ENCODE measurements at regions not wholly inside any gene's neighbourhood (a gene's known extent, or its start where the extent isn't known, plus 50 kb on each side); places are given as distances from the start of the nearest gene placed in this dataset.
"Not testable (repeated sequence)": the region's sequence is repeated elsewhere in the genome, so short reads cannot be mapped to it uniquely, and the experiment has no call there.

DNA sequence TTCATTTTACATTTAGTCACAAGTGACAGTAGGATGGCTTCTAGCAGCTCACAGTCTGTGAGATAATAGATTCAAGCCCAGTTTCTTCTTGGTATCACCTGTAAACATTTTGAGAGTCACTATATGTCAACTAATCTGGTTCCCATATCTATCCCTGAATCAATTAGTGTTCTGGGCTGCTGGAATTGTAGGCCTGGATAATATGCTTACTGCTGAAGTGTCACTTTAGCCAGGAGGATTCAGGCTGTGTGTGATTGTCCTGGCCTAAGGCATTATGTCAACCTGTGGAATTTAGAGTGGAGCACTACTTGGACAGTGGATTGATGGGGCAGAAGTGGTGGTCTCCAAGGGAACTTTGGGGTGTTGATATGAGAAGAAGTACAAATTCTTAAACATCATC is 1071.8 kb upstream of the CITED2 start:
- no peak for DNase-seq (ENCODE audit: low read depth)
- no peak overlapping the region for H3K4me3 ChIP-seq (ENCODE audit: low read length)
- TF ChIP-seq, protein P1, sequence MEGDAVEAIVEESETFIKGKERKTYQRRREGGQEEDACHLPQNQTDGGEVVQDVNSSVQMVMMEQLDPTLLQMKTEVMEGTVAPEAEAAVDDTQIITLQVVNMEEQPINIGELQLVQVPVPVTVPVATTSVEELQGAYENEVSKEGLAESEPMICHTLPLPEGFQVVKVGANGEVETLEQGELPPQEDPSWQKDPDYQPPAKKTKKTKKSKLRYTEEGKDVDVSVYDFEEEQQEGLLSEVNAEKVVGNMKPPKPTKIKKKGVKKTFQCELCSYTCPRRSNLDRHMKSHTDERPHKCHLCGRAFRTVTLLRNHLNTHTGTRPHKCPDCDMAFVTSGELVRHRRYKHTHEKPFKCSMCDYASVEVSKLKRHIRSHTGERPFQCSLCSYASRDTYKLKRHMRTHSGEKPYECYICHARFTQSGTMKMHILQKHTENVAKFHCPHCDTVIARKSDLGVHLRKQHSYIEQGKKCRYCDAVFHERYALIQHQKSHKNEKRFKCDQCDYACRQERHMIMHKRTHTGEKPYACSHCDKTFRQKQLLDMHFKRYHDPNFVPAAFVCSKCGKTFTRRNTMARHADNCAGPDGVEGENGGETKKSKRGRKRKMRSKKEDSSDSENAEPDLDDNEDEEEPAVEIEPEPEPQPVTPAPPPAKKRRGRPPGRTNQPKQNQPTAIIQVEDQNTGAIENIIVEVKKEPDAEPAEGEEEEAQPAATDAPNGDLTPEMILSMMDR (conservative IDR thresholded peaks at IDR 0.05; ENCODE audit: low read depth, low read length): no peak

DNA sequence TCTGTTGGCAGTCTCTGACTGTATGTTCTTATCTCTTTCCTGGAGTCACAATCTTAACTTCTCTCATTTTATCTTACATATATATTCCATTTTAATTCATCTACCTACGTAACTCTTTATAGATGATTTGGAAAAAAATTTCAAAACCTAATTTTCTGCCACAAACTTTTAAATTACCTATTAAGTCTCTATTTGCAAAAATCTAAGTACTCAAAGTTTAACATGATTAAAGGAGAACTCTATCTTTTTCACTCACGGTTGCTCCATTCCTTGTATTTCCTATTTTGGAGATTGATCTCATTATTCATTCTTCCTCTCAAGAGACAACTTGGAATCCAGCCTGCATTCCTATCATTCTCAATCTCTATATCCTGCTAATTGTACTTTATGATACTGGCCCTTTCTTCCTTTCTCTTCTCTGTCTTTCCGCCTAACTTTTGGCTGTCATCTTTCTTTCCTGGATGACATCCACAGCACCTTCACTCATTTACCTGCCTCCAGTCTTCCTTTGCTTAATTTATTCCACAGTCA is 1071.1 kb upstream of the CITED2 start:
- TF ChIP-seq, protein P1 (conservative IDR thresholded peaks at IDR 0.05; ENCODE audit: low read depth, low read length): no peak
- no peak overlapping the region for H3K4me3 ChIP-seq (ENCODE audit: low read length)
- no peak for DNase-seq (ENCODE audit: low read depth)

DNA sequence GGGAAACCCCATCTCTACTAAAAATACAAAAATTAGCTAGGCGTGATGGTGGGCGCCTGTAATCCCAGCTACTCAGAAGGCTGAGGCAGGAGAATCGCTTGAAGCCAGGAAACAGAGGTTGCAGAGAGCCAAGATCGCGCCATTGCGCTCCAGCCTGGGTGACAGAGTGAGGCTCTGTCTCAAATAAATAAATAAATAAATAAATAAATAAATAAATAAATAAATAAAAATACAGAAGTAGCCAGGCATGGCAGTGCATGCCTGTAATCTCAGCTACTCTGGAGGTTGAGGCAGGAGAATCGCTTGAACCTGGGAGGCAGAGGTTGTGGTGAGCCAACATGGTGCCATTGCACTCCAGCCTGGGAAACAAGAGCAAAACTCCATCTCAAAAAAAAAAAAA is 1068.7 kb upstream of the CITED2 start:
- H3K4me3 ChIP-seq (ENCODE audit: low read length); DNase-seq (ENCODE audit: low read depth): not testable (repeated sequence)

DNA sequence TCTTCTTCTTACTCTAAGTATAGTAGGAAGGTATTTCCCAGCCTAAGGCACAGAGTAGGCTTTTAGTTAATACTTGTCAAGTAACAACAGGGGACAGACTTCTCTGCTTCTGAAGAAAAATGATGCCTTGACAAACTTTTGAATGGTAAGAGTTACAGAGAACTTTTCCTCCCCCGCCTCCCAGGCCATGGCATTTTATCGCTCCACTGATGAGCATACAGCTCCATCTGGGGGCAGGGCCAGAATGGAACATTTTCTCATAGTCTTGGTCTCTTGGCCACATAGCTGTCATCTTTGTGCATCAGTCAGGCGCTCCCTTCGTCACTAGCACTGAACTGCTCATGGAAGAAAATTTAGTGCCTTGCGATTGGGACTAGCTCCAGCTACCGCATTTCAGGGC is 1066.8 kb upstream of the CITED2 start:
- DNase-seq (ENCODE audit: low read depth): no peak
- TF ChIP-seq, protein P1 (conservative IDR thresholded peaks at IDR 0.05; ENCODE audit: low read depth, low read length): peak; percentile 45
- no peak overlapping the region for H3K4me3 ChIP-seq (ENCODE audit: low read length)

DNA sequence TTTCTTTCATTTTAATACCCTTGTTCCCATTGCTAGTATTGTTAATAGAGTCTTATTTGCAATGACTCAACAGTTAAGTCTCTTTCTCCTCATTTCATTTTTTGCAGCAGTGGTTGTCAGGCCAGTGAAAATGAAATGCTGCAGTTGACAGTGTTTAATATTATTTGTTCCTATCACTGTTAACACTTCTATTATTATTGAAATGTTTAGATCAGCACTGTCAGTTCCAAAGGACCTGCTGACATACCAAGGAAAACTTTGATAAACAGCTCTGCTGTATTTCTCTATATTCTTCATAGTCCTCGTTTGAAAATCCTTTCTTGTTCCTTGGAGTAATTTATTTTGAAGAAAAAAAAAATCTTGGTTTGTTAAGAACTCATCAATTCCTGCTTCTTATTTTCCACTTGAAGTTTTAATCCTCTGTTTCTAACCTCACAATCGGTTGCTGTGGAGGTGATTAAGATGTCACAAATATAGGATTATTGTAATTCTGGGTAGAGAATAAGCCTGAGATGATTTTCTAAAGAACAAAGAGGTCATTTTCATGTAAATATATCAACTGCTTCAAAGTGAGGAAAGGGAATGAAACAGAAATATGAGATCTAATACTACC is 1065.9 kb upstream of the CITED2 start:
- TF ChIP-seq, protein P1 (conservative IDR thresholded peaks at IDR 0.05; ENCODE audit: low read depth, low read length): no peak
- H3K4me3 ChIP-seq (ENCODE audit: low read length): no peak overlapping the region
- no peak for DNase-seq (ENCODE audit: low read depth)

DNA sequence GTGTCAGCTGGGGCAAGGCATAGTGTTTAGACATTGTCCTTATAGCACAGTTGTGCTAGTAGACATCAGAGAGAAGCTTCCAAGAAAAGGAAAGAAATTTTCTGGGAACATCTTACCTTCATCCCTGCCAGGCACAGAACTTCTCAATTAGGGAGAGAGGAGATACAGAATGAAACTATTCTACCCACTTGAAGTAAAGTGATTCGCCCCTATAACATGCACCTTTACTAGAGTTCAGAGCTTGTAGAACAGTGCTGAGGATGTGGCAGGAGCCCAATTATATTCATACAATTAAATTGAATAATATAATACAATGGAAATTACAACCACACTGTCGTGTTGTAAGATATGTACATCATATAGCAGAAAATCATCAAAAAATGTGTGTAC is 1063.9 kb upstream of the CITED2 start:
- TF ChIP-seq, protein P1 (conservative IDR thresholded peaks at IDR 0.05; ENCODE audit: low read depth, low read length): no peak
- no peak overlapping the region for H3K4me3 ChIP-seq (ENCODE audit: low read length)
- DNase-seq (ENCODE audit: low read depth): no peak

DNA sequence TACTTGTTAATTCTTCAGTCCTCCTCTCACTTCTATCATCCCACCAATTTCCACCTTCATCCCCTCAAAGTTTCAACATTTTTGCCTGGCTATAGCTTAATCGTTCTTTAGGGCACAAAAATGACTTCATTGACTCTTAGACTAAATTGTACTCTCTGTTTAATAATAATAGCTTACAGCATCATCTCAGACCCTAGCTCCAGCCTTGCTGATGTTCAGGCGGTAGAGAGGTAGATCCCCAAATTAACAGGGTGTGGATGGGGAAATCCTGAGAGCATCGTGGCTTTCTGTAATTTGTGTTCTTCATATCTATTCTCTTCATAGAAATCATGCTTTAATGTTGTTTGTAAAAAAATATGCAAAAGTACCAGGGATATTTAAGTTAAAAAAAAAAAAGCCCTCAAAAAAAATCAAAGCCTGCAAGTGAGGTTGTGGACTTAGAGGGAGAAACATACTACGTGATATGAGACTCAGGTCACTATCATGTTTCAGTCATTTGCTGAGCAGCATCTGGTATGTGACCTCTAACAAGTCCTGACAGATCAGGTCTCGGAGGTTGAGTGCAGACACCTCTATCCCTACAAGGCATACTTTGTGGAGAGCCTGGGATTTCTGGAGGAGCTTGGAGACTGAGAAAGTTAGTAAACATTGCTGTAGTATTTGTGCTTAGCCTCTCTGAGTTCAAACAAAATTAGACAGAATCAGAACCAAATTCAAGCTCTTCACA is 1063.3 kb upstream of the CITED2 start:
- H3K4me3 ChIP-seq (ENCODE audit: low read length): no peak overlapping the region
- no peak for DNase-seq (ENCODE audit: low read depth)
- TF ChIP-seq, protein P1 (conservative IDR thresholded peaks at IDR 0.05; ENCODE audit: low read depth, low read length): no peak
